HL-60 (cell line): ENCODE measurements at regions not wholly inside any gene's neighbourhood (a gene's known extent, or its start where the extent isn't known, plus 50 kb on each side); places are given as distances from the start of the nearest gene placed in this dataset.

Experiments
- DNase-seq, 2 experiments: peaks; one replicate each; pipeline ENCODE4 v3.0.0-alpha.2; 2010 to 2020; ENCODE audit warnings: low read depth in 1 of 2, low spot score in 1 of 2
- H3K27ac ChIP-seq: fragments of 250-450 bp; sonication (Bioruptor Pico); replicated peaks from 2 replicates; pipeline ENCODE4 v1.5.1; 2020; ENCODE audit warnings: mild to moderate bottlenecking, moderate library complexity
- H3K27me3 ChIP-seq: fragments of 250-450 bp; sonication (Bioruptor Pico); 2 replicates; pipeline ENCODE4 v1.5.1; 2021; ENCODE audit warnings: mild to moderate bottlenecking, moderate library complexity; ENCODE audit not compliant: insufficient read depth, poor library complexity, severe bottlenecking
- H3K4me3 ChIP-seq: replicated peaks from 2 replicates; pipeline ENCODE4 v1.5.1; 2011; ENCODE audit warnings: mild to moderate bottlenecking, control low read depth, low read length; ENCODE audit not compliant: insufficient read depth
- CTCF ChIP-seq: IDR thresholded peaks from one replicate; pipeline ENCODE4 v1.5.1; 2011; ENCODE audit warnings: low read length, control low read depth, inconsistent platforms; ENCODE audit not compliant: insufficient read depth
- GABPA ChIP-seq: IDR thresholded peaks from 2 replicates; pipeline ENCODE4 v1.6.1; 2012; ENCODE audit warnings: low read depth
- POLR2AphosphoS5 ChIP-seq: IDR thresholded peaks from 2 replicates; pipeline ENCODE4 v1.6.1; 2012; ENCODE audit warnings: low read depth
- REST ChIP-seq: IDR thresholded peaks from 2 replicates; pipeline ENCODE4 v1.6.1; 2012; ENCODE audit warnings: low read depth; ENCODE audit not compliant: insufficient replicate concordance
- SPI1 ChIP-seq: IDR thresholded peaks from 2 replicates; pipeline ENCODE4 v1.6.1; 2012; ENCODE audit warnings: low read depth, mild to moderate bottlenecking, borderline replicate concordance

GRCh38 chr4:129748991-129749390 is 653.0 kb downstream of the C4orf33 start:
- DNase-seq = no peak
- TF ChIP-seq POLR2AphosphoS5 = no peak
- no peak for TF ChIP-seq SPI1
- TF ChIP-seq GABPA = no peak
- no peak for TF ChIP-seq CTCF
- TF ChIP-seq REST = no peak
- no peaks in the 10 kb centered on the region for H3K27me3 ChIP-seq
- no peak overlapping the region for H3K4me3 ChIP-seq
- H3K27ac ChIP-seq = no peak overlapping the region

- TF ChIP-seq GABPA (no peak), POLR2AphosphoS5 (no peak), CTCF (no peak), REST (no peak)
- H3K4me3 ChIP-seq = no peak overlapping the region
- no peak for DNase-seq
- no peaks in the 10 kb centered on the region for H3K27me3 ChIP-seq
- no peak overlapping the region for H3K27ac ChIP-seq
These were observed 655.7 kb downstream of the C4orf33 start for GRCh38 chr4:129751646-129752045.

GRCh38 chr4:129783596-129783995 is 687.6 kb downstream of the C4orf33 start:
- no peak overlapping the region for H3K4me3 ChIP-seq
- no peaks in the 10 kb centered on the region for H3K27me3 ChIP-seq
- no peak for DNase-seq
- no peak for TF ChIP-seq GABPA
- no peak for TF ChIP-seq SPI1
- H3K27ac ChIP-seq = no peak overlapping the region

- DNase-seq = no peak
- H3K27ac ChIP-seq = no peak overlapping the region
- no peaks in the 10 kb centered on the region for H3K27me3 ChIP-seq
- no peak for TF ChIP-seq POLR2AphosphoS5
- no peak for TF ChIP-seq CTCF
- TF ChIP-seq SPI1 = no peak
- TF ChIP-seq REST = no peak
- TF ChIP-seq GABPA = no peak
- no peak overlapping the region for H3K4me3 ChIP-seq
These were observed 692.5 kb downstream of the C4orf33 start for GRCh38 chr4:129788486-129788885.
